ENCODE measurements at regions not wholly inside any gene's neighbourhood (a gene's known extent, or its start where the extent isn't known, plus 50 kb on each side); places are given as distances from the start of the nearest gene placed in this dataset.

DNA sequence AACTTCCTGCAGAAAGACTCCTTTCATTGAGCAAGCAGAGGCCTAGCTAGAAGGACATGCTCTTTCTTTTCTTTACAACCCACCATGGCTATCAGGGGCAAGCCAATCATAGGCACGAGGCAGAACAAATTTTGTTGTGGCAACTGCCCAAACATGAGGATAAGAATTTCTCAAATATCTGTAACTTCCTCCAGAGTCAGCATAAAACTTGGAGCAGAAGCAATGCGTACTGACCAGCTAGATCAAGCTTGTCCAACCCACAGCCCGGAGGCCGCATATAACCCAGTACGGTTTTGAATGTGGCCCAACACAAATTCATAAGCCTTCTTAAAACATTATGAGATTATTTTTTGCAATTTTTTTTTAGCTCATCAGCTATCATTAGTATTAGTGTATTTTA lies 87.0 kb upstream of the SOX21 start:
- TF ChIP-seq, protein P1, sequence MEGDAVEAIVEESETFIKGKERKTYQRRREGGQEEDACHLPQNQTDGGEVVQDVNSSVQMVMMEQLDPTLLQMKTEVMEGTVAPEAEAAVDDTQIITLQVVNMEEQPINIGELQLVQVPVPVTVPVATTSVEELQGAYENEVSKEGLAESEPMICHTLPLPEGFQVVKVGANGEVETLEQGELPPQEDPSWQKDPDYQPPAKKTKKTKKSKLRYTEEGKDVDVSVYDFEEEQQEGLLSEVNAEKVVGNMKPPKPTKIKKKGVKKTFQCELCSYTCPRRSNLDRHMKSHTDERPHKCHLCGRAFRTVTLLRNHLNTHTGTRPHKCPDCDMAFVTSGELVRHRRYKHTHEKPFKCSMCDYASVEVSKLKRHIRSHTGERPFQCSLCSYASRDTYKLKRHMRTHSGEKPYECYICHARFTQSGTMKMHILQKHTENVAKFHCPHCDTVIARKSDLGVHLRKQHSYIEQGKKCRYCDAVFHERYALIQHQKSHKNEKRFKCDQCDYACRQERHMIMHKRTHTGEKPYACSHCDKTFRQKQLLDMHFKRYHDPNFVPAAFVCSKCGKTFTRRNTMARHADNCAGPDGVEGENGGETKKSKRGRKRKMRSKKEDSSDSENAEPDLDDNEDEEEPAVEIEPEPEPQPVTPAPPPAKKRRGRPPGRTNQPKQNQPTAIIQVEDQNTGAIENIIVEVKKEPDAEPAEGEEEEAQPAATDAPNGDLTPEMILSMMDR (IDR thresholded peaks at IDR 0.05): no peak
- TF ChIP-seq POLR2A (IDR thresholded peaks at IDR 0.05): no peak
